ENCODE measurements at regions not wholly inside any gene's neighbourhood (a gene's known extent, or its start where the extent isn't known, plus 50 kb on each side); places are given as distances from the start of the nearest gene placed in this dataset.

GRCh38 chr22:35172442-35172841, 84.9 kb upstream of the HMGXB4 start:
- Mint-ChIP-seq H3K9me3 (ENCODE audit: unreplicated experiment) (peaks cover 5% of the 10 kb centered on the region), H3K27ac (ENCODE audit: unreplicated experiment) (peak overlapping the region; percentile 59), H3K4me1 (ENCODE audit: low read depth, unreplicated experiment) (peaks cover 17% of the 10 kb centered on the region), H3K36me3 (ENCODE audit: unreplicated experiment) (peaks cover 13% of the 10 kb centered on the region), H3K4me3 (ENCODE audit: unreplicated experiment) (peak overlapping the region; percentile 60), H3K27me3 (ENCODE audit: unreplicated experiment) (peaks cover 6% of the 10 kb centered on the region)
- peak; percentile 33 for DNase-seq
- TF ChIP-seq CTCF (IDR thresholded peaks at IDR 0.05; ENCODE audit: partially characterized antibody, unreplicated experiment) = no peak

- Mint-ChIP-seq H3K36me3 (ENCODE audit: unreplicated experiment) (peaks cover 15% of the 10 kb centered on the region), H3K27me3 (ENCODE audit: unreplicated experiment) (peaks cover 8% of the 10 kb centered on the region), H3K4me3 (ENCODE audit: unreplicated experiment) (no peak overlapping the region), H3K4me1 (ENCODE audit: low read depth, unreplicated experiment) (peaks cover 17% of the 10 kb centered on the region), H3K27ac (ENCODE audit: unreplicated experiment) (no peak overlapping the region), H3K9me3 (ENCODE audit: unreplicated experiment) (peaks cover 5% of the 10 kb centered on the region)
- DNase-seq = no peak
- no peak for TF ChIP-seq CTCF (IDR thresholded peaks at IDR 0.05; ENCODE audit: partially characterized antibody, unreplicated experiment)
Measured at GRCh38 chr22:35173655-35174054, 83.6 kb upstream of the HMGXB4 start.

- Mint-ChIP-seq H3K36me3 (ENCODE audit: unreplicated experiment) (peaks cover 19% of the 10 kb centered on the region), H3K4me1 (ENCODE audit: low read depth, unreplicated experiment) (peaks cover 17% of the 10 kb centered on the region)
Measured at GRCh38 chr22:35174401-35175038, 82.8 kb upstream of the HMGXB4 start.

GRCh38 chr22:35175392-35175791, 81.9 kb upstream of the HMGXB4 start:
- Mint-ChIP-seq H3K27ac (ENCODE audit: unreplicated experiment) (no peak overlapping the region), H3K9me3 (ENCODE audit: unreplicated experiment) (peaks cover 5% of the 10 kb centered on the region), H3K27me3 (ENCODE audit: unreplicated experiment) (peaks cover 8% of the 10 kb centered on the region), H3K36me3 (ENCODE audit: unreplicated experiment) (peaks cover 19% of the 10 kb centered on the region), H3K4me1 (ENCODE audit: low read depth, unreplicated experiment) (peaks cover 17% of the 10 kb centered on the region), H3K4me3 (ENCODE audit: unreplicated experiment) (no peak overlapping the region)
- no peak for DNase-seq
- no peak for TF ChIP-seq CTCF (IDR thresholded peaks at IDR 0.05; ENCODE audit: partially characterized antibody, unreplicated experiment)

More at GRCh38 chr22:35174401-35175038, 82.8 kb upstream of the HMGXB4 start:
- no peak for TF ChIP-seq CTCF (IDR thresholded peaks at IDR 0.05; ENCODE audit: partially characterized antibody, unreplicated experiment)
- Mint-ChIP-seq H3K27me3 (ENCODE audit: unreplicated experiment) (peaks cover 8% of the 10 kb centered on the region), H3K4me3 (ENCODE audit: unreplicated experiment) (no peak overlapping the region), H3K9me3 (ENCODE audit: unreplicated experiment) (peaks cover 5% of the 10 kb centered on the region), H3K27ac (ENCODE audit: unreplicated experiment) (no peak overlapping the region)
- DNase-seq = no peak

- peaks cover 4% of the 10 kb centered on the region for H3K4me1 Mint-ChIP-seq (ENCODE audit: low read depth, unreplicated experiment)
- peaks cover 19% of the 10 kb centered on the region for H3K36me3 Mint-ChIP-seq (ENCODE audit: unreplicated experiment)
- H3K27ac Mint-ChIP-seq (ENCODE audit: unreplicated experiment) = no peak overlapping the region
Measured at GRCh38 chr22:35177811-35178210, 79.5 kb upstream of the HMGXB4 start.

More at GRCh38 chr22:35177811-35178210, 79.5 kb upstream of the HMGXB4 start:
- peaks cover 2% of the 10 kb centered on the region for H3K27me3 Mint-ChIP-seq (ENCODE audit: unreplicated experiment)
- H3K4me3 Mint-ChIP-seq (ENCODE audit: unreplicated experiment) = no peak overlapping the region
- TF ChIP-seq CTCF (IDR thresholded peaks at IDR 0.05; ENCODE audit: partially characterized antibody, unreplicated experiment) = no peak
- H3K9me3 Mint-ChIP-seq (ENCODE audit: unreplicated experiment) = no peaks in the 10 kb centered on the region
- DNase-seq = no peak
